HG03025 (cell line): ENCODE measurements at regions not wholly inside any gene's neighbourhood (a gene's known extent, or its start where the extent isn't known, plus 50 kb on each side); places are given as distances from the start of the nearest gene placed in this dataset.

Experiments used
- ATAC-seq: cut with Tn5 transposase; IDR thresholded peaks from one replicate; pipeline ENCODE4 v1.9.1; 2021; ENCODE audit warnings: mild to moderate bottlenecking, moderate library complexity; ENCODE audit not compliant: unreplicated experiment, low FRiP score

GRCh38 chr5:33309536-33310345 is 131.0 kb upstream of the TARS1 start:
- ATAC-seq: no peak

- no peak for ATAC-seq
These were observed 130.3 kb upstream of the TARS1 start for GRCh38 chr5:33310451-33310850.

- ATAC-seq: no peak
These were observed 128.9 kb upstream of the TARS1 start for GRCh38 chr5:33311893-33312292.

GRCh38 chr5:33312571-33313549 is 127.9 kb upstream of the TARS1 start:
- ATAC-seq: no peak

- ATAC-seq: no peak
These were observed 125.6 kb upstream of the TARS1 start for GRCh38 chr5:33315189-33315588.

GRCh38 chr5:33316773-33317172 is 124.0 kb upstream of the TARS1 start:
- ATAC-seq: no peak

GRCh38 chr5:33317271-33317670 is 123.5 kb upstream of the TARS1 start:
- no peak for ATAC-seq

GRCh38 chr5:33319151-33319550 is 121.6 kb upstream of the TARS1 start:
- no peak for ATAC-seq

- ATAC-seq: no peak
These were observed 120.9 kb upstream of the TARS1 start for GRCh38 chr5:33319841-33320240.

- no peak for ATAC-seq
These were observed 119.7 kb upstream of the TARS1 start for GRCh38 chr5:33321026-33321425.

- no peak for ATAC-seq
These were observed 118.1 kb upstream of the TARS1 start for GRCh38 chr5:33322632-33323031.

GRCh38 chr5:33324667-33325307 is 116.0 kb upstream of the TARS1 start:
- ATAC-seq: no peak

GRCh38 chr5:33328818-33329217 is 111.9 kb upstream of the TARS1 start:
- no peak for ATAC-seq

- no peak for ATAC-seq
These were observed 110.9 kb upstream of the TARS1 start for GRCh38 chr5:33329891-33330290.

- no peak for ATAC-seq
These were observed 110.3 kb upstream of the TARS1 start for GRCh38 chr5:33330426-33330825.

GRCh38 chr5:33330992-33331391 is 109.8 kb upstream of the TARS1 start:
- no peak for ATAC-seq

GRCh38 chr5:33332804-33333203 is 108.0 kb upstream of the TARS1 start:
- ATAC-seq: no peak

- no peak for ATAC-seq
These were observed 105.9 kb upstream of the TARS1 start for GRCh38 chr5:33334829-33335228.

- no peak for ATAC-seq
These were observed 103.7 kb upstream of the TARS1 start for GRCh38 chr5:33336891-33337636.

- ATAC-seq: no peak
These were observed 103.2 kb upstream of the TARS1 start for GRCh38 chr5:33337637-33337992.
